Esophagus muscularis mucosa (tissue), 3 donors: ENCODE measurements at regions not wholly inside any gene's neighbourhood (a gene's known extent, or its start where the extent isn't known, plus 50 kb on each side); places are given as distances from the start of the nearest gene placed in this dataset.

Source experiments
- CTCF ChIP-seq, 3 experiments: fragments of 200-600 bp in 2 of 3; fragments of 450-650 bp in 1 of 3; sonication (generic) in 2 of 3; IDR thresholded peaks; one replicate each; pipeline ENCODE4 v1.5.1; 2017 to 2019; ENCODE audit warnings: antibody characterized with exemption in 3 of 3, mild to moderate bottlenecking in 2 of 3, moderate library complexity in 1 of 3
- POLR2A ChIP-seq: fragments of 450-650 bp; IDR thresholded peaks from one replicate; pipeline ENCODE4 v1.6.1; 2017; ENCODE audit warnings: antibody characterized with exemption, moderate library complexity, mild to moderate bottlenecking, low read depth
- POLR2AphosphoS5 ChIP-seq, 2 donors: sonication (generic); formaldehyde crosslinking; IDR thresholded peaks; one replicate each; pipeline ENCODE4 v1.6.1; 2017; ENCODE audit warnings: antibody characterized with exemption in 2 of 2

- TF ChIP-seq POLR2AphosphoS5 (IDR thresholded peaks at IDR 0.05) = no peak
- no peak for TF ChIP-seq CTCF (IDR thresholded peaks at IDR 0.05)
- TF ChIP-seq POLR2A = no peak
Observed at GRCh38 chr3:78176869-78177268, 1137.0 kb downstream of the ROBO2 start.
